Activated naive CD4-positive, alpha-beta T cell treated with anti-CD3 and anti-CD28 coated beads for 36 hours (primary cell): ENCODE measurements at regions not wholly inside any gene's neighbourhood (a gene's known extent, or its start where the extent isn't known, plus 50 kb on each side); places are given as distances from the start of the nearest gene placed in this dataset.
"Not testable (repeated sequence)": the region's sequence is repeated elsewhere in the genome, so short reads cannot be mapped to it uniquely, and the experiment has no call there.

Source experiments
- CTCF ChIA-PET: fragments of 350-600 bp; sonication (Branson Sonifier 250); formaldehyde crosslinking; loops from one replicate; lab custom pipeline; 2021; ENCODE audit warnings: antibody characterized with exemption; lab: Charles Lee
- DNase-seq: peaks from one replicate; pipeline ENCODE4 v3.0.0-alpha.2; 2020
- H3K27ac Mint-ChIP-seq: one replicate; pipeline ENCODE4 v1.8.0; 2021; ENCODE audit warnings: mild to moderate bottlenecking, mixed read lengths
- H3K27me3 Mint-ChIP-seq: one replicate; pipeline ENCODE4 v1.8.0; 2021; ENCODE audit warnings: low read depth, mixed read lengths
- H3K36me3 Mint-ChIP-seq: one replicate; pipeline ENCODE4 v1.8.0; 2021; ENCODE audit warnings: low read depth, mixed read lengths
- H3K4me1 Mint-ChIP-seq: one replicate; pipeline ENCODE4 v1.8.0; 2021; ENCODE audit warnings: low read depth, mixed read lengths
- H3K4me3 Mint-ChIP-seq: one replicate; pipeline ENCODE4 v1.8.0; 2021; ENCODE audit warnings: mild to moderate bottlenecking, moderate library complexity, mixed read lengths
- H3K9me3 Mint-ChIP-seq: one replicate; pipeline ENCODE4 v1.8.0; 2021; ENCODE audit warnings: mixed read lengths
- intact Hi-C: fragments of 100-400 bp; cut with micrococcal nuclease; formaldehyde crosslinking; loops from one replicate; pipeline ENCODE4 v1.15.1; 2023

- Mint-ChIP-seq H3K27me3 (no peaks in the 10 kb centered on the region), H3K4me3 (no peak overlapping the region), H3K36me3 (no peaks in the 10 kb centered on the region), H3K27ac (no peak overlapping the region), H3K9me3 (peaks cover 4% of the 10 kb centered on the region), H3K4me1 (no peaks in the 10 kb centered on the region)
- intact Hi-C loops, result no loop called here
- DNase-seq, result no peak
- CTCF ChIA-PET, result no interaction called here
Observed at GRCh38 chr7:81003326-81003725, 84.5 kb upstream of the SEMA3C start.

- H3K27ac Mint-ChIP-seq, result no peak overlapping the region
- CTCF ChIA-PET, result no interaction called here
Observed at GRCh38 chr7:81002421-81002820, 83.6 kb upstream of the SEMA3C start.

GRCh38 chr7:80999771-81000170 is 80.9 kb upstream of the SEMA3C start:
- CTCF ChIA-PET, result no interaction called here
- Mint-ChIP-seq H3K27me3 (no peaks in the 10 kb centered on the region), H3K4me1 (no peaks in the 10 kb centered on the region), H3K27ac (no peak overlapping the region), H3K4me3 (no peak overlapping the region), H3K36me3 (no peaks in the 10 kb centered on the region), H3K9me3 (peaks cover 5% of the 10 kb centered on the region)
- intact Hi-C loops, result no loop called here
- no peak for DNase-seq

More at GRCh38 chr7:81002421-81002820, 83.6 kb upstream of the SEMA3C start:
- Mint-ChIP-seq H3K27me3 (no peaks in the 10 kb centered on the region), H3K9me3 (peaks cover 4% of the 10 kb centered on the region), H3K4me1 (no peaks in the 10 kb centered on the region), H3K36me3 (no peaks in the 10 kb centered on the region), H3K4me3 (no peak overlapping the region)
- intact Hi-C loops, result no loop called here
- DNase-seq, result no peak

- H3K27me3 Mint-ChIP-seq, result no peaks in the 10 kb centered on the region
- H3K27ac Mint-ChIP-seq, result no peak overlapping the region
- CTCF ChIA-PET, result no interaction called here
- no peaks in the 10 kb centered on the region for H3K36me3 Mint-ChIP-seq
- intact Hi-C loops, result no loop called here
- peaks cover 5% of the 10 kb centered on the region for H3K9me3 Mint-ChIP-seq
- H3K4me3 Mint-ChIP-seq, result no peak overlapping the region
- no peaks in the 10 kb centered on the region for H3K4me1 Mint-ChIP-seq
- no peak for DNase-seq
Observed at GRCh38 chr7:80999100-80999499, 80.2 kb upstream of the SEMA3C start.

GRCh38 chr7:80997841-80998240 is 79.0 kb upstream of the SEMA3C start:
- no peak overlapping the region for H3K4me3 Mint-ChIP-seq
- H3K4me1 Mint-ChIP-seq, result no peaks in the 10 kb centered on the region
- intact Hi-C loops, result no loop called here
- H3K36me3 Mint-ChIP-seq, result no peaks in the 10 kb centered on the region
- no peaks in the 10 kb centered on the region for H3K27me3 Mint-ChIP-seq
- no peak overlapping the region for H3K27ac Mint-ChIP-seq
- CTCF ChIA-PET, result no interaction called here
- DNase-seq, result no peak
- H3K9me3 Mint-ChIP-seq, result peaks cover 5% of the 10 kb centered on the region

- H3K36me3 Mint-ChIP-seq, H3K9me3 Mint-ChIP-seq, intact Hi-C loops, H3K27ac Mint-ChIP-seq, H3K4me3 Mint-ChIP-seq, H3K4me1 Mint-ChIP-seq, CTCF ChIA-PET, DNase-seq, H3K27me3 Mint-ChIP-seq: not testable (repeated sequence)
Observed at GRCh38 chr7:80996236-80996635, 77.4 kb upstream of the SEMA3C start.

- no peak overlapping the region for H3K27ac Mint-ChIP-seq
- H3K27me3 Mint-ChIP-seq, result no peaks in the 10 kb centered on the region
- no peaks in the 10 kb centered on the region for H3K36me3 Mint-ChIP-seq
- intact Hi-C loops, result no loop called here
- CTCF ChIA-PET, result no interaction called here
- peaks cover 11% of the 10 kb centered on the region for H3K9me3 Mint-ChIP-seq
- no peak for DNase-seq
- no peaks in the 10 kb centered on the region for H3K4me1 Mint-ChIP-seq
- no peak overlapping the region for H3K4me3 Mint-ChIP-seq
Observed at GRCh38 chr7:80991654-80992053, 72.8 kb upstream of the SEMA3C start.

GRCh38 chr7:80984619-80985018 is 65.8 kb upstream of the SEMA3C start:
- intact Hi-C loops, result no loop called here
- no peaks in the 10 kb centered on the region for H3K27me3 Mint-ChIP-seq
- no peaks in the 10 kb centered on the region for H3K4me1 Mint-ChIP-seq
- DNase-seq, result no peak
- H3K36me3 Mint-ChIP-seq, result no peaks in the 10 kb centered on the region
- H3K9me3 Mint-ChIP-seq, result peaks cover 6% of the 10 kb centered on the region
- H3K4me3 Mint-ChIP-seq, result no peak overlapping the region
- CTCF ChIA-PET, result no interaction called here
- H3K27ac Mint-ChIP-seq, result no peak overlapping the region

- CTCF ChIA-PET, result no interaction called here
- intact Hi-C loops, result no loop called here
- no peaks in the 10 kb centered on the region for H3K27me3 Mint-ChIP-seq
Observed at GRCh38 chr7:80981405-80981804, 62.6 kb upstream of the SEMA3C start.

GRCh38 chr7:80977751-80978150 is 58.9 kb upstream of the SEMA3C start:
- H3K4me3 Mint-ChIP-seq, result no peak overlapping the region
- H3K4me1 Mint-ChIP-seq, result no peaks in the 10 kb centered on the region
- H3K27ac Mint-ChIP-seq, result no peak overlapping the region
- no peaks in the 10 kb centered on the region for H3K36me3 Mint-ChIP-seq
- H3K9me3 Mint-ChIP-seq, result peaks cover 7% of the 10 kb centered on the region
- no peak for DNase-seq
- no peaks in the 10 kb centered on the region for H3K27me3 Mint-ChIP-seq
- CTCF ChIA-PET, result no interaction called here
- intact Hi-C loops, result no loop called here

More at GRCh38 chr7:80981405-80981804, 62.6 kb upstream of the SEMA3C start:
- Mint-ChIP-seq H3K27ac (no peak overlapping the region), H3K36me3 (no peaks in the 10 kb centered on the region), H3K4me1 (no peaks in the 10 kb centered on the region), H3K9me3 (peaks cover 2% of the 10 kb centered on the region), H3K4me3 (no peak overlapping the region)
- DNase-seq, result no peak

GRCh38 chr7:80974396-80975358 is 55.8 kb upstream of the SEMA3C start:
- Mint-ChIP-seq H3K27me3 (no peaks in the 10 kb centered on the region), H3K4me3 (no peak overlapping the region), H3K4me1 (no peaks in the 10 kb centered on the region), H3K36me3 (no peaks in the 10 kb centered on the region), H3K27ac (no peak overlapping the region), H3K9me3 (peaks cover 7% of the 10 kb centered on the region)
- DNase-seq, result no peak
- CTCF ChIA-PET, result no interaction called here
- intact Hi-C loops, result no loop called here

- Mint-ChIP-seq H3K4me3 (no peak overlapping the region), H3K36me3 (no peaks in the 10 kb centered on the region), H3K9me3 (peaks cover 7% of the 10 kb centered on the region), H3K27me3 (no peaks in the 10 kb centered on the region), H3K4me1 (no peaks in the 10 kb centered on the region), H3K27ac (no peak overlapping the region)
- DNase-seq, result no peak
- intact Hi-C loops, result no loop called here
- CTCF ChIA-PET, result no interaction called here
Observed at GRCh38 chr7:80971225-80971624, 52.4 kb upstream of the SEMA3C start.
